Mesenchymal stem cell (in vitro differentiated cells and primary cell): ENCODE measurements at regions not wholly inside any gene's neighbourhood (a gene's known extent, or its start where the extent isn't known, plus 50 kb on each side); places are given as distances from the start of the nearest gene placed in this dataset.

Experiments
- DNase-seq: peaks from one replicate; pipeline ENCODE4 v3.0.0-alpha.2; 2013
- H2AFZ ChIP-seq: one replicate; pipeline ENCODE4 v1.6.1; 2013; ENCODE audit warnings: low read depth, mild to moderate bottlenecking, control low read depth, inconsistent platforms, low read length, moderate library complexity
- H2AK5ac ChIP-seq: 2 replicates; pipeline ENCODE4 v1.6.1; 2013; ENCODE audit warnings: low read length, moderate library complexity, mild to moderate bottlenecking, inconsistent platforms; ENCODE audit not compliant: severe bottlenecking
- H2BK120ac ChIP-seq: one replicate; pipeline ENCODE4 v1.6.1; 2013; ENCODE audit warnings: low read depth, mild to moderate bottlenecking, inconsistent platforms, low read length, moderate library complexity
- H2BK12ac ChIP-seq, 2 experiments: one replicate each; pipeline ENCODE4 v1.6.1; 2013; ENCODE audit warnings: inconsistent platforms in 2 of 2, low read length in 2 of 2, mild to moderate bottlenecking in 2 of 2, moderate library complexity in 2 of 2, control low read depth in 1 of 2
- H2BK15ac ChIP-seq: one replicate; pipeline ENCODE4 v1.6.1; 2013; ENCODE audit warnings: mild to moderate bottlenecking, low read depth, inconsistent platforms; ENCODE audit not compliant: poor library complexity, severe bottlenecking
- H2BK5ac ChIP-seq: 2 replicates; pipeline ENCODE4 v1.6.1; 2013; ENCODE audit warnings: low read depth, mild to moderate bottlenecking, low read length, control low read depth, inconsistent platforms; ENCODE audit not compliant: poor library complexity, severe bottlenecking
- H3K14ac ChIP-seq, 2 experiments: one replicate each; pipeline ENCODE4 v1.6.1; 2013; ENCODE audit warnings: inconsistent platforms in 2 of 2, low read length in 2 of 2, control low read depth in 1 of 2, mild to moderate bottlenecking in 1 of 2, moderate library complexity in 1 of 2
- H3K18ac ChIP-seq, 2 experiments: one replicate each; pipeline ENCODE4 v1.6.1; 2013; ENCODE audit warnings: inconsistent platforms in 2 of 2, low read length in 2 of 2, control low read depth in 1 of 2, low read depth in 1 of 2, mild to moderate bottlenecking in 1 of 2
- H3K23ac ChIP-seq, 2 experiments: one replicate each; pipeline ENCODE4 v1.6.1; 2013; ENCODE audit warnings: inconsistent platforms in 2 of 2, low read length in 2 of 2, mild to moderate bottlenecking in 2 of 2, moderate library complexity in 2 of 2, control low read depth in 1 of 2
- H3K27ac ChIP-seq: 2 replicates; pipeline ENCODE4 v1.5.1; 2013; ENCODE audit warnings: mild to moderate bottlenecking, moderate library complexity, low read length, control low read depth, inconsistent platforms; ENCODE audit not compliant: poor library complexity, severe bottlenecking
- H3K27me3 ChIP-seq, 2 experiments: 2 replicates each; pipeline versions ENCODE4 v1.6.1 to v1.7.0; 2013; ENCODE audit warnings: low read length in 2 of 2, mild to moderate bottlenecking in 2 of 2, moderate library complexity in 2 of 2, control low read depth in 1 of 2, inconsistent platforms in 1 of 2; ENCODE audit not compliant: control insufficient read depth in 1 of 2, insufficient read depth in 1 of 2
- H3K36me3 ChIP-seq, 2 experiments: 2 replicates each; pipeline versions ENCODE4 v1.6.1 to v1.7.0; 2013; ENCODE audit warnings: low read length in 2 of 2, control low read depth in 1 of 2, inconsistent platforms in 1 of 2, low read depth in 1 of 2, mild to moderate bottlenecking in 1 of 2; ENCODE audit not compliant: insufficient read depth in 2 of 2, control insufficient read depth in 1 of 2
- H3K4ac ChIP-seq, 2 experiments: one replicate each; pipeline ENCODE4 v1.6.1; 2013; ENCODE audit warnings: inconsistent platforms in 2 of 2, low read length in 2 of 2, mild to moderate bottlenecking in 2 of 2, moderate library complexity in 2 of 2, control low read depth in 1 of 2, low read depth in 1 of 2
- H3K4me1 ChIP-seq: 2 replicates; pipeline ENCODE4 v1.6.1; 2013; ENCODE audit warnings: low read depth, low read length, control low read depth; ENCODE audit not compliant: control insufficient read depth, insufficient read depth
- H3K4me2 ChIP-seq: 2 replicates; pipeline ENCODE4 v1.6.1; 2013; ENCODE audit warnings: low read length, mild to moderate bottlenecking, inconsistent platforms; ENCODE audit not compliant: poor library complexity, severe bottlenecking
- H3K4me3 ChIP-seq, 2 experiments: 2 replicates each; pipeline versions ENCODE4 v1.5.1 to v1.7.0; 2013; ENCODE audit warnings: low read length in 2 of 2, mild to moderate bottlenecking in 2 of 2, control low read depth in 1 of 2, low read depth in 1 of 2; ENCODE audit not compliant: insufficient read depth in 1 of 2
- H3K79me1 ChIP-seq: replicated peaks from 2 replicates; pipeline ENCODE4 v1.6.1; 2013; ENCODE audit warnings: mild to moderate bottlenecking, control low read depth, low read length, inconsistent platforms; ENCODE audit not compliant: poor library complexity, severe bottlenecking
- H3K9ac ChIP-seq: 2 replicates; pipeline ENCODE4 v1.7.0; 2013; ENCODE audit warnings: mild to moderate bottlenecking, low read length, moderate library complexity
- H3K9me3 ChIP-seq: 2 replicates; pipeline ENCODE4 v1.7.0; 2013; ENCODE audit warnings: mild to moderate bottlenecking, low read length; ENCODE audit not compliant: control insufficient read depth
- H4K8ac ChIP-seq: one replicate; pipeline ENCODE4 v1.6.1; 2013; ENCODE audit warnings: inconsistent platforms, mild to moderate bottlenecking, low read length, moderate library complexity
- H4K91ac ChIP-seq: one replicate; pipeline ENCODE4 v1.6.1; 2013; ENCODE audit warnings: mild to moderate bottlenecking, low read length, inconsistent platforms
- WGBS: methylation state at CpG from one replicate; pipeline ENCODE4 v1.1.7; 2013; ENCODE audit warnings: mixed read lengths; 5-methylcytosine and 5-hydroxymethylcytosine counted together

DNA sequence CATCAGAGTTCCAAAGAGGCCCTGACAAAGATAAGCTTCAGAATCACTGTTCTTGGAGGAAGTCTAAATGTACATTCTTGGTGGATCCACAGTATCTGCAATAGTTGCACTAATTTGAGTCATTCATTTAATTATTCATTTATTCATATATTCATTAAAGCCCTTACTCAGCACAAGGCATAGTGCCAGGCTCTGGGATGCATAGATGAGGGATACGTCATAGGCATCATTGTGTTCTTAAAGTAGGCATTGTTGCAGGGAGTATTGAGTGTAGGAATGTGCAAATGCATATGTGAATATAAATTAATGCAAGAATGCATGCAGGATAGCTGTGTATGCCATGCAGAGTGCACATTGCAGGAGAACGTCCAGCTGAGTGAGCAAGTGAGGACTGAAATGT lies 100.7 kb downstream of the DRD1 start:
- Histone ChIP-seq H3K18ac (no peak overlapping the region), H2AK5ac (no peak overlapping the region), H3K4me1 (no peaks in the 10 kb centered on the region), H3K23ac (no peak overlapping the region), H2AFZ (no peak overlapping the region), H3K9me3 (peaks cover 4% of the 10 kb centered on the region), H3K4me2 (no peak overlapping the region), H2BK5ac (no peak overlapping the region), H3K4me3 (no peak overlapping the region), H2BK12ac (no peak overlapping the region), H3K9ac (no peak overlapping the region), H3K79me1 (no peaks in the 10 kb centered on the region), H4K91ac (no peak overlapping the region), H3K27ac (no peak overlapping the region), H3K14ac (no peak overlapping the region), H3K4ac (no peak overlapping the region), H3K36me3 (no peaks in the 10 kb centered on the region), H2BK120ac (no peak overlapping the region), H3K27me3 (peaks cover 0 to 4% of the 10 kb centered on the region in 2 experiments), H2BK15ac (no peak overlapping the region), H4K8ac (no peak overlapping the region)
- 70% methylated on average over 2 of the region's 2 CpGs for WGBS
- DNase-seq, result no peak

DNA sequence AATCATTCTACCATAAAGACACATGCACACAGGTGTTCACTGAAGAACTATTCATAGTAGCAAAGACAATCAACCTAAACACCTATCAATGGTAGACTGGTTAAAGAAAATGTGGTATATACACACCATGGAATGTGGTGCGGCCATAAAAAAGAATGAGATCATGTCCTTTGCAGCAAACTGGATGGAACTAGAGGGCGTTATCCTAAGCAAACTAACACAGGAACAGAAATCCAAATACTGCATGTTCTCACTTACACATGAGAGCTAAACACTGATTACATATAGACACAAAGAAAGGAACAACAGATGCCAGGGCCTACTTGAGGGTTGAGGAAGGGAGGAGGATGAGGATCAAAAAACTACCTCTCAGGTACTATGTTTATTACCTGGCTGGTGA lies 103.8 kb downstream of the DRD1 start:
- Histone ChIP-seq H3K36me3 (no peaks in the 10 kb centered on the region), H3K27ac (no peak overlapping the region), H3K18ac (no peak overlapping the region), H2BK120ac (no peak overlapping the region), H2AFZ (no peak overlapping the region), H3K4me3 (no peak overlapping the region), H2AK5ac (no peak overlapping the region), H3K4ac (no peak overlapping the region), H2BK5ac (no peak overlapping the region), H3K9me3 (peaks cover 4% of the 10 kb centered on the region), H3K14ac (no peak overlapping the region), H3K4me2 (no peak overlapping the region), H4K8ac (no peak overlapping the region), H3K27me3 (peaks cover 0 to 14% of the 10 kb centered on the region in 2 experiments), H3K9ac (no peak overlapping the region), H3K4me1 (no peaks in the 10 kb centered on the region), H3K79me1 (no peaks in the 10 kb centered on the region), H3K23ac (no peak overlapping the region), H2BK15ac (no peak overlapping the region), H4K91ac (no peak overlapping the region), H2BK12ac (no peak overlapping the region)
- 86% methylated on average over 2 of the region's 2 CpGs for WGBS
- DNase-seq, result no peak

- no peak overlapping the region for H4K91ac ChIP-seq
- WGBS, result no CpG with 5 or more reads among the region's 3 CpGs
Observed at GRCh38 chr5:175337680-175338079, 106.3 kb downstream of the DRD1 start.

GRCh38 chr5:175336781-175337180 lies 107.2 kb downstream of the DRD1 start:
- no peak overlapping the region for H2AFZ ChIP-seq
- no peak for DNase-seq
- H3K4ac ChIP-seq, result no peak overlapping the region
- no peak overlapping the region for H2AK5ac ChIP-seq
- H2BK5ac ChIP-seq, result no peak overlapping the region
- H2BK15ac ChIP-seq, result no peak overlapping the region
- no peak overlapping the region for H4K91ac ChIP-seq
- H3K27ac ChIP-seq, result no peak overlapping the region
- H3K27me3 ChIP-seq, result peaks cover 0 to 14% of the 10 kb centered on the region in 2 experiments
- H3K4me3 ChIP-seq, result no peak overlapping the region
- no peak overlapping the region for H2BK120ac ChIP-seq
- no peak overlapping the region for H3K4me2 ChIP-seq
- no peaks in the 10 kb centered on the region for H3K79me1 ChIP-seq
- no peak overlapping the region for H3K18ac ChIP-seq
- no peaks in the 10 kb centered on the region for H3K36me3 ChIP-seq
- H3K23ac ChIP-seq, result no peak overlapping the region
- H3K9me3 ChIP-seq, result peaks cover 10% of the 10 kb centered on the region
- H2BK12ac ChIP-seq, result no peak overlapping the region
- H3K14ac ChIP-seq, result no peak overlapping the region
- no peak overlapping the region for H4K8ac ChIP-seq
- H3K4me1 ChIP-seq, result no peaks in the 10 kb centered on the region
- no peak overlapping the region for H3K9ac ChIP-seq
- 39% methylated on average over 2 of the region's 2 CpGs for WGBS

More at GRCh38 chr5:175337680-175338079, 106.3 kb downstream of the DRD1 start:
- DNase-seq, result no peak
- H3K4me1 ChIP-seq, result no peaks in the 10 kb centered on the region
- no peak overlapping the region for H3K18ac ChIP-seq
- H3K4me2 ChIP-seq, result no peak overlapping the region
- H3K14ac ChIP-seq, result no peak overlapping the region
- no peak overlapping the region for H2BK5ac ChIP-seq
- no peak overlapping the region for H4K8ac ChIP-seq
- no peak overlapping the region for H3K4ac ChIP-seq
- H3K36me3 ChIP-seq, result no peaks in the 10 kb centered on the region
- no peak overlapping the region for H3K23ac ChIP-seq
- no peak overlapping the region for H2BK15ac ChIP-seq
- no peaks in the 10 kb centered on the region for H3K79me1 ChIP-seq
- H3K4me3 ChIP-seq, result no peak overlapping the region
- H2BK12ac ChIP-seq, result no peak overlapping the region
- peaks cover 0 to 14% of the 10 kb centered on the region in 2 experiments for H3K27me3 ChIP-seq
- H2AFZ ChIP-seq, result no peak overlapping the region
- H2BK120ac ChIP-seq, result no peak overlapping the region
- H3K9ac ChIP-seq, result no peak overlapping the region
- H3K27ac ChIP-seq, result no peak overlapping the region
- peaks cover 4% of the 10 kb centered on the region for H3K9me3 ChIP-seq
- no peak overlapping the region for H2AK5ac ChIP-seq
